IMR-90 (cell line): ENCODE measurements at regions not wholly inside any gene's neighbourhood (a gene's known extent, or its start where the extent isn't known, plus 50 kb on each side); places are given as distances from the start of the nearest gene placed in this dataset.

ENCODE experiments used
- BHLHE40 ChIP-seq: fragments of 150-350 bp; IDR thresholded peaks from 2 replicates; pipeline ENCODE4 v1.6.1; 2016; ENCODE audit warnings: mild to moderate bottlenecking, low read depth, low read length
- CEBPB ChIP-seq: IDR thresholded peaks from 2 replicates; pipeline ENCODE4 v1.6.1; 2012; ENCODE audit warnings: low read depth, low read length, improper control_type of control experiment
- FOS ChIP-seq: fragments of 150-350 bp; IDR thresholded peaks from 2 replicates; pipeline ENCODE4 v1.6.1; 2016; ENCODE audit warnings: low read depth, low read length
- MXI1 ChIP-seq: IDR thresholded peaks from 2 replicates; pipeline ENCODE4 v1.6.1; 2012; ENCODE audit warnings: low read depth, mild to moderate bottlenecking, low read length, moderate library complexity, borderline replicate concordance
- POLR2A ChIP-seq: IDR thresholded peaks from 2 replicates; pipeline ENCODE4 v1.6.1; 2012; ENCODE audit warnings: mild to moderate bottlenecking, low read depth, low read length
- RFX5 ChIP-seq: IDR thresholded peaks from 2 replicates; pipeline ENCODE4 v1.8.0; 2012; ENCODE audit warnings: low read depth, mild to moderate bottlenecking, low read length, moderate library complexity
- TF ChIP-seq, protein P1 (sequence below): fragments of 150-350 bp; IDR thresholded peaks from 2 replicates; pipeline ENCODE4 v1.6.1; 2017; ENCODE audit warnings: mild to moderate bottlenecking, antibody characterized with exemption, low read length, low read depth
- TF ChIP-seq, protein P2 (sequence below): conservative IDR thresholded peaks from 2 replicates; pipeline ENCODE4 v1.5.1; 2012; ENCODE audit warnings: mild to moderate bottlenecking, low read depth, low read length, improper control_type of control experiment
- TF ChIP-seq, protein P3 (sequence below): fragments of 150-350 bp; IDR thresholded peaks from 2 replicates; pipeline ENCODE4 v1.6.1; 2016; ENCODE audit warnings: low read depth, mild to moderate bottlenecking, low read length, moderate library complexity, borderline replicate concordance

DNA sequence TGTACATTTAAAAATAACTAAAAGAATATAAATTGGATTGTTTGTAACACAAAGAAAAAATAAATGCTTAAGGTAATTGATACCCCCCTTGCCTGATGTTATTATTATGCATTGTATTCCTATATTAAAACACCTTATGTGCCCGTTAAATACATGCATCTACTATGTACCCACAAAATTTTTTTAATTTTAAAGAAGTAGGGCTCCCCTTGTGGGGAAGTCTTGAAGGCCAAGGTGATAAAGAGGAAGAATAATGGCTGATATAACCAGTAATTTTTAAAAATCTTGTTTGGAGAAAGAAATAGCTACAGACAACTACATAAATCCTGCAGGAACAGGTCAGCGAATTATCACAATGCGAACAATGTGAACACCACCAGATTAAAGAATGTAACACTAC is 451.7 kb upstream of the ARHGEF26 start:
- TF ChIP-seq RFX5: no peak
- TF ChIP-seq, protein P1, sequence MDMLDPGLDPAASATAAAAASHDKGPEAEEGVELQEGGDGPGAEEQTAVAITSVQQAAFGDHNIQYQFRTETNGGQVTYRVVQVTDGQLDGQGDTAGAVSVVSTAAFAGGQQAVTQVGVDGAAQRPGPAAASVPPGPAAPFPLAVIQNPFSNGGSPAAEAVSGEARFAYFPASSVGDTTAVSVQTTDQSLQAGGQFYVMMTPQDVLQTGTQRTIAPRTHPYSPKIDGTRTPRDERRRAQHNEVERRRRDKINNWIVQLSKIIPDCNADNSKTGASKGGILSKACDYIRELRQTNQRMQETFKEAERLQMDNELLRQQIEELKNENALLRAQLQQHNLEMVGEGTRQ: no peak
- TF ChIP-seq, protein P2, sequence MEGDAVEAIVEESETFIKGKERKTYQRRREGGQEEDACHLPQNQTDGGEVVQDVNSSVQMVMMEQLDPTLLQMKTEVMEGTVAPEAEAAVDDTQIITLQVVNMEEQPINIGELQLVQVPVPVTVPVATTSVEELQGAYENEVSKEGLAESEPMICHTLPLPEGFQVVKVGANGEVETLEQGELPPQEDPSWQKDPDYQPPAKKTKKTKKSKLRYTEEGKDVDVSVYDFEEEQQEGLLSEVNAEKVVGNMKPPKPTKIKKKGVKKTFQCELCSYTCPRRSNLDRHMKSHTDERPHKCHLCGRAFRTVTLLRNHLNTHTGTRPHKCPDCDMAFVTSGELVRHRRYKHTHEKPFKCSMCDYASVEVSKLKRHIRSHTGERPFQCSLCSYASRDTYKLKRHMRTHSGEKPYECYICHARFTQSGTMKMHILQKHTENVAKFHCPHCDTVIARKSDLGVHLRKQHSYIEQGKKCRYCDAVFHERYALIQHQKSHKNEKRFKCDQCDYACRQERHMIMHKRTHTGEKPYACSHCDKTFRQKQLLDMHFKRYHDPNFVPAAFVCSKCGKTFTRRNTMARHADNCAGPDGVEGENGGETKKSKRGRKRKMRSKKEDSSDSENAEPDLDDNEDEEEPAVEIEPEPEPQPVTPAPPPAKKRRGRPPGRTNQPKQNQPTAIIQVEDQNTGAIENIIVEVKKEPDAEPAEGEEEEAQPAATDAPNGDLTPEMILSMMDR: 0 out of 2 replicates have a peak, but pooled peaks have one; percentile 2
- TF ChIP-seq MXI1: no peak
- TF ChIP-seq CEBPB: no peak
- TF ChIP-seq POLR2A: no peak
- TF ChIP-seq, protein P3, sequence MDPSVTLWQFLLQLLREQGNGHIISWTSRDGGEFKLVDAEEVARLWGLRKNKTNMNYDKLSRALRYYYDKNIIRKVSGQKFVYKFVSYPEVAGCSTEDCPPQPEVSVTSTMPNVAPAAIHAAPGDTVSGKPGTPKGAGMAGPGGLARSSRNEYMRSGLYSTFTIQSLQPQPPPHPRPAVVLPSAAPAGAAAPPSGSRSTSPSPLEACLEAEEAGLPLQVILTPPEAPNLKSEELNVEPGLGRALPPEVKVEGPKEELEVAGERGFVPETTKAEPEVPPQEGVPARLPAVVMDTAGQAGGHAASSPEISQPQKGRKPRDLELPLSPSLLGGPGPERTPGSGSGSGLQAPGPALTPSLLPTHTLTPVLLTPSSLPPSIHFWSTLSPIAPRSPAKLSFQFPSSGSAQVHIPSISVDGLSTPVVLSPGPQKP: no peak
- no peak for TF ChIP-seq BHLHE40
- no peak for TF ChIP-seq FOS
